Sigmoid colon (tissue), 6 donors: ENCODE measurements at regions not wholly inside any gene's neighbourhood (a gene's known extent, or its start where the extent isn't known, plus 50 kb on each side); places are given as distances from the start of the nearest gene placed in this dataset.

Experiments
- DNase-seq: peaks from one replicate; pipeline ENCODE4 v3.0.0-alpha.2; 2019
- H3K27ac ChIP-seq, 4 donors: fragments of 200-600 bp; sonication (generic); one replicate each; pipeline ENCODE4 v1.5.1; 2016 to 2019; ENCODE audit warnings: mild to moderate bottlenecking in 1 of 4
- H3K27me3 ChIP-seq, 3 donors: fragments of 200-600 bp; sonication (generic); one replicate each; pipeline ENCODE4 v1.5.1; 2019; ENCODE audit warnings: mild to moderate bottlenecking in 1 of 3
- H3K36me3 ChIP-seq, 4 donors: fragments of 200-600 bp; sonication (generic); one replicate each; pipeline ENCODE4 v1.5.1; 2016 to 2019
- H3K4me1 ChIP-seq, 4 donors: fragments of 200-600 bp; sonication (generic); one replicate each; pipeline ENCODE4 v1.5.1; 2017 to 2019
- H3K4me3 ChIP-seq, 4 donors: fragments of 200-600 bp; sonication (generic); one replicate each; pipeline ENCODE4 v1.5.1; 2017 to 2019; ENCODE audit warnings: mild to moderate bottlenecking in 2 of 4, moderate library complexity in 1 of 4
- H3K9me3 ChIP-seq, 4 donors: fragments of 200-600 bp in 3 of 4; sonication (generic) in 3 of 4; one replicate each; pipeline versions ENCODE4 v1.5.1 to v1.6.1; 2013 to 2019
- CTCF ChIP-seq, 4 experiments: fragments of 450-650 bp in 3 of 4; fragments of 200-600 bp in 1 of 4; IDR thresholded peaks; one replicate each; pipeline ENCODE4 v1.5.1; 2016 to 2019; ENCODE audit warnings: antibody characterized with exemption in 4 of 4, mild to moderate bottlenecking in 3 of 4, moderate library complexity in 2 of 4
- EP300 ChIP-seq, 4 donors: sonication (generic); formaldehyde crosslinking; IDR thresholded peaks; one replicate each; pipeline ENCODE4 v1.6.1; 2017; ENCODE audit warnings: antibody characterized with exemption in 4 of 4
- POLR2A ChIP-seq, 2 donors: fragments of 450-650 bp; IDR thresholded peaks; one replicate each; pipeline ENCODE4 v1.6.1; 2016; ENCODE audit warnings: antibody characterized with exemption in 2 of 2, mild to moderate bottlenecking in 2 of 2, moderate library complexity in 2 of 2
- POLR2AphosphoS5 ChIP-seq, 4 donors: sonication (generic); formaldehyde crosslinking; IDR thresholded peaks; one replicate each; pipeline ENCODE4 v1.6.1; 2017; ENCODE audit warnings: antibody characterized with exemption in 4 of 4
- WGBS, 2 donors: extraction: QIAGEN DNeasy Blood & Tissue Kit; methylation state at CpG; one replicate each; pipeline ENCODE4 v1.1.7; 2013; 5-methylcytosine and 5-hydroxymethylcytosine counted together
- intact Hi-C: fragments of 100-400 bp; cut with DNase I; formaldehyde crosslinking; loops from one replicate; pipeline ENCODE4 v1.15.1; 2023
- donor health status: healthy with polysubstance abuse.
- donor health status: healthy.

DNA sequence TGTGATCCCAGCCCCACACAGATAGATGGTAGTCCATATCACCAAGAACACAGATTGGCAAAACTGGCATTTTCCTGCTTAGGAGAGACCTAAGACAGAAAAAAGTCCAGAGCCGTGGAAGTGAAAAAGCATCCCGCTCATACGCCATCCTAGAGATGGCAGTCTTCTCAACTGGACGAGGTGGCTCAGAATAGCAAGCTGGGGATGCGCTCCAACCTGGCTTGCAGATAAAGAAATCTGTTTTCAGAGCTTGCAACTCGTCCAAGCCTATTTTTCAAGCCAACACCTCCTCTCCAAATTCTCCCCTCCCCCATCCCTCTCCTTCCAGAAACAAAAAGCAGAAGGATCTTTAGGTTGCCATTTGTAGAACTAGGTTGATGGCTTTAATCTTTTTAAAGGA lies 74.3 kb upstream of the OTX2 start:
- Histone ChIP-seq H3K4me1 (no peaks in the 10 kb centered on the region), H3K9me3 (no peaks in the 10 kb centered on the region), H3K4me3 (no peak overlapping the region), H3K36me3 (no peaks in the 10 kb centered on the region), H3K27me3 (peaks cover 0 to 16% (median 0%) of the 10 kb centered on the region in 3 donors), H3K27ac (no peak overlapping the region)
- 55 to 61% methylated on average over 6 of the region's 6 CpGs for WGBS, 2 donors
- no peak for TF ChIP-seq EP300 (IDR thresholded peaks at IDR 0.05)
- DNase-seq, result no peak
- intact Hi-C loops, result no loop called here

GRCh38 chr14:56881181-56881580 lies 70.9 kb upstream of the OTX2 start:
- no peak for TF ChIP-seq CTCF (IDR thresholded peaks at IDR 0.05)
- TF ChIP-seq POLR2A (IDR thresholded peaks at IDR 0.05), result no peak
- no peak for TF ChIP-seq POLR2AphosphoS5 (IDR thresholded peaks at IDR 0.05)
- TF ChIP-seq EP300 (IDR thresholded peaks at IDR 0.05), result no peak
- H3K27ac ChIP-seq, result no peak overlapping the region
- DNase-seq, result no peak
- no peaks in the 10 kb centered on the region for H3K9me3 ChIP-seq
- H3K27me3 ChIP-seq, result no peaks in the 10 kb centered on the region
- no peaks in the 10 kb centered on the region for H3K36me3 ChIP-seq
- intact Hi-C loops, result no loop called here
- no peak overlapping the region for H3K4me3 ChIP-seq
- WGBS, 2 donors, result 71 to 79% methylated on average over 3 of the region's 3 CpGs
- H3K4me1 ChIP-seq, result no peaks in the 10 kb centered on the region

DNA sequence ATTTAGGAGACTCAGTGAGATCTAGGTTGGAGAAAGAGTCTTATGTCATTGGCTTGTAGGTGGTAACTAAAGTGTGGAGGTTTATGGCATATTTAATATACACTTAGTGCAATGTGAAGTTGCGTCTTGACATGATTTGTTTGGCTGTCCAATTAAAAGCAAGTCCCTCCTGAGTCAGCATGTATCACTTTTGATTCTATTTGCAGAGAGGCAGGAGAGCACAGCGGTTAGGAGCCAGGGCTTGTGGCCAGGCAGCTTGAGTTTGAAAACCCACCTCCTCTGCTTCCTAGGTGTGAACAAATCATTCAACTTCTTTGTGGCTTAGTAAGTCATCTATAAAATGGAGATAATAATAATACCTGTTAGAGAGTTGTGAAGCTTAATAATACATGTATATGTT lies 68.5 kb upstream of the OTX2 start:
- Histone ChIP-seq H3K4me3 (no peak overlapping the region), H3K9me3 (no peaks in the 10 kb centered on the region), H3K36me3 (no peaks in the 10 kb centered on the region), H3K4me1 (no peaks in the 10 kb centered on the region), H3K27me3 (no peaks in the 10 kb centered on the region), H3K27ac (no peak overlapping the region)
- no peak for DNase-seq
- WGBS, 2 donors, result 77 to 84% methylated on average over 2 of the region's 2 CpGs
- intact Hi-C loops, result no loop called here
- TF ChIP-seq CTCF (IDR thresholded peaks at IDR 0.05) (no peak), POLR2AphosphoS5 (IDR thresholded peaks at IDR 0.05) (no peak), EP300 (IDR thresholded peaks at IDR 0.05) (no peak)

- 89 to 94% methylated on average over 4 of the region's 4 CpGs for WGBS, 2 donors
- Histone ChIP-seq H3K4me1 (no peaks in the 10 kb centered on the region), H3K27me3 (no peaks in the 10 kb centered on the region), H3K4me3 (no peak overlapping the region), H3K27ac (no peak overlapping the region), H3K36me3 (no peaks in the 10 kb centered on the region), H3K9me3 (no peaks in the 10 kb centered on the region)
- intact Hi-C loops, result no loop called here
- DNase-seq, result no peak
- no peak for TF ChIP-seq CTCF (IDR thresholded peaks at IDR 0.05)
- no peak for TF ChIP-seq EP300 (IDR thresholded peaks at IDR 0.05)
Measured at GRCh38 chr14:56875104-56875675, 64.9 kb upstream of the OTX2 start.

DNA sequence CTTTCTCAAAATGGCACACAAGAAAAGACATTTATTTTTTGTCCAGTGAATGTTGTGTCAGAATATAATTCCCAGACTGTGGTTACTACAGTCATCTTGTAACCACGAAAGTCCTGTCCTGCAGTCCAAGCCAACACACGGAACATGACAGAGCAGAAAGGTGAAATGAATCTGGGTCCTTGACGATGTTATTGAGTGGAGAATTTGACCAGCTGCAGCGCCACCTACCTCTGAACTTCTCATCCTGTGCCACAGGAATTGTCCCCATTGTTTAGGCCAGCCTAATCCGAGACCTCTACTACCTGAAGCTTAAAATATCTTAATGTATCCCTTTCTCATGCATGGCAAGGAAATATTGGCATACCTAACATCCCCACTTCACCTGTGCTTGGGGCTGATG lies 64.1 kb upstream of the OTX2 start:
- H3K4me3 ChIP-seq, result no peak overlapping the region
- intact Hi-C loops, result no loop called here

More for the DNA sequence above, 64.1 kb upstream of the OTX2 start:
- Histone ChIP-seq H3K4me1 (no peaks in the 10 kb centered on the region), H3K36me3 (no peaks in the 10 kb centered on the region), H3K27me3 (no peaks in the 10 kb centered on the region), H3K9me3 (no peaks in the 10 kb centered on the region), H3K27ac (no peak overlapping the region)
- DNase-seq, result no peak
- WGBS, 2 donors, result 8 to 17% methylated on average over 5 of the region's 5 CpGs
- TF ChIP-seq CTCF (IDR thresholded peaks at IDR 0.05) (no peak), POLR2A (IDR thresholded peaks at IDR 0.05) (no peak), EP300 (IDR thresholded peaks at IDR 0.05) (no peak), POLR2AphosphoS5 (IDR thresholded peaks at IDR 0.05) (no peak)
